Spleen (tissue), 11 donors: ENCODE measurements at regions not wholly inside any gene's neighbourhood (a gene's known extent, or its start where the extent isn't known, plus 50 kb on each side); places are given as distances from the start of the nearest gene placed in this dataset.

Experiments used
- DNase-seq: peaks from one replicate; pipeline ENCODE4 v3.0.0-alpha.2; 2020
- H3K27ac ChIP-seq, 8 donors: fragments of 200-600 bp; sonication (generic) in 7 of 8; 1 replicate in 4 of 8; 2 replicates in 4 of 8; pipeline versions ENCODE4 v1.5.0 to v1.8.0; 2016 to 2021; ENCODE audit warnings: inconsistent platforms in 4 of 8, mild to moderate bottlenecking in 4 of 8, moderate library complexity in 1 of 8
- H3K27me3 ChIP-seq, 7 donors: fragments of 200-600 bp; sonication (generic) in 6 of 7; replicated peaks in 1 of 7; 1 replicate in 4 of 7; 2 replicates in 3 of 7; pipeline versions ENCODE4 v1.5.0 to v1.8.0; 2016 to 2021; ENCODE audit warnings: inconsistent platforms in 3 of 7, mild to moderate bottlenecking in 1 of 7
- H3K36me3 ChIP-seq, 6 donors: fragments of 200-600 bp; sonication (generic) in 5 of 6; 1 replicate in 4 of 6; 2 replicates in 2 of 6; pipeline versions ENCODE4 v1.5.0 to v1.8.0; 2016 to 2021; ENCODE audit warnings: inconsistent platforms in 2 of 6
- H3K4me1 ChIP-seq, 6 donors: fragments of 200-600 bp; sonication (generic) in 5 of 6; 1 replicate in 3 of 6; 2 replicates in 3 of 6; pipeline versions ENCODE4 v1.5.0 to v1.8.0; 2016 to 2021; ENCODE audit warnings: inconsistent platforms in 3 of 6
- H3K4me3 ChIP-seq, 8 donors: fragments of 200-600 bp; sonication (generic) in 7 of 8; 1 replicate in 4 of 8; 2 replicates in 4 of 8; pipeline versions ENCODE4 v1.5.0 to v1.8.0; 2016 to 2021; ENCODE audit warnings: inconsistent platforms in 4 of 8, mild to moderate bottlenecking in 4 of 8, moderate library complexity in 2 of 8
- H3K9me3 ChIP-seq, 8 donors: fragments of 200-600 bp; sonication (generic) in 7 of 8; 1 replicate in 4 of 8; 2 replicates in 4 of 8; pipeline versions ENCODE4 v1.5.0 to v1.8.0; 2016 to 2021; ENCODE audit warnings: inconsistent platforms in 4 of 8
- CTCF ChIP-seq, 11 experiments: fragments of 200-600 bp in 7 of 11; fragments of 450-650 bp in 4 of 11; sonication (generic) in 4 of 11; IDR thresholded peaks in 8 of 11; conservative IDR thresholded peaks in 3 of 11; 1 replicate in 7 of 11; 2 replicates in 4 of 11; pipeline versions ENCODE4 v1.4.0 to v1.8.0; 2016 to 2021; ENCODE audit warnings: antibody characterized with exemption in 11 of 11, inconsistent platforms in 4 of 11, mild to moderate bottlenecking in 1 of 11
- POLR2A ChIP-seq, 3 donors: fragments of 450-650 bp; IDR thresholded peaks; one replicate each; pipeline ENCODE4 v1.5.1; 2017; ENCODE audit warnings: antibody characterized with exemption in 3 of 3, mild to moderate bottlenecking in 1 of 3
- POLR2AphosphoS5 ChIP-seq, 3 donors: sonication (generic); formaldehyde crosslinking; IDR thresholded peaks; one replicate each; pipeline ENCODE4 v1.5.1; 2017; ENCODE audit warnings: antibody characterized with exemption in 3 of 3
- WGBS, 5 donors: extraction: QIAGEN DNeasy Blood & Tissue Kit in 3 of 5; methylation state at CpG; one replicate each; pipeline versions ENCODE4 v1.1.5 to v1.1.7; 2013 to 2018; 5-methylcytosine and 5-hydroxymethylcytosine counted together
- intact Hi-C: fragments of 100-400 bp; cut with DNase I; formaldehyde crosslinking; loops from one replicate; pipeline ENCODE4 v1.15.0; 2023; ENCODE audit warnings: low total_unique reads
- small RNA-seq, 4 donors: library from RNA; depleted of rRNA; stranded (forward); fragments of <200 nt; gene quantifications; one replicate each; pipeline ENCODE3, GENCODE V24; 2016
- donor health status: healthy with polysubstance abuse.
- donor health status: DM: no; HTN: no; CAD: no; lungs with moderate emphysema.
- donor health status: DM: no; HTN: no; CAD: no.
- donor health status: Bipolar disorder and iron deficiency.
- donor health status: healthy.
- donor health status: DM: no; HTN: no; CAD: no.
- donor health status: DM: yes; HTN: yes; CAD: no.

GRCh38 chr12:56839915-56840325 is 76.8 kb downstream of the HSD17B6 start:
- intact Hi-C loops: loop anchor here (5.0 kb wide), 1 partner anchor 147 kb away; no protein-coding TSS in a partner anchor

GRCh38 chr12:56839489-56839848 is 76.3 kb downstream of the HSD17B6 start:
- TF ChIP-seq CTCF (IDR thresholded peaks at IDR 0.05 in 8 of 11, conservative IDR thresholded peaks at IDR 0.05 in 3 of 11): no peak
- no peak for TF ChIP-seq POLR2AphosphoS5 (IDR thresholded peaks at IDR 0.05)
- TF ChIP-seq POLR2A (IDR thresholded peaks at IDR 0.05): no peak
- Histone ChIP-seq H3K27me3 (no peaks in the 10 kb centered on the region), H3K4me3 (no peak overlapping the region), H3K36me3 (no peaks in the 10 kb centered on the region), H3K4me1 (peaks cover 0 to 47% (median 21%) of the 10 kb centered on the region in 6 donors), H3K9me3 (no peaks in the 10 kb centered on the region), H3K27ac (peak overlapping the region in 6 of 8 donors; percentile 9 to 82 (median 61))
- DNase-seq: no peak
- intact Hi-C loops: loop anchor here (5.0 kb wide), 1 partner anchor 148 kb away; no protein-coding TSS in a partner anchor

More at GRCh38 chr12:56839915-56840325, 76.8 kb downstream of the HSD17B6 start:
- Histone ChIP-seq H3K36me3 (no peaks in the 10 kb centered on the region), H3K27me3 (no peaks in the 10 kb centered on the region), H3K9me3 (no peaks in the 10 kb centered on the region), H3K4me3 (no peak overlapping the region), H3K4me1 (peaks cover 0 to 47% (median 21%) of the 10 kb centered on the region in 6 donors), H3K27ac (peak overlapping the region in 6 of 8 donors; percentile 28 to 82 (median 61))
- no peak for TF ChIP-seq POLR2A (IDR thresholded peaks at IDR 0.05)
- peak; percentile 25 to 68 (median 56) for TF ChIP-seq CTCF (IDR thresholded peaks at IDR 0.05 in 8 of 11, conservative IDR thresholded peaks at IDR 0.05 in 3 of 11)
- 0 to 14% (median 11%) methylated on average over 1 of the region's 1 CpG; no CpG with 5 or more reads in 1 of the 5 donors for WGBS, 5 donors
- DNase-seq: peak; percentile 77

- H3K27ac ChIP-seq: peak overlapping the region; percentile 9 to 82 (median 62)
- intact Hi-C loops: loop anchor here (5.0 kb wide), 1 partner anchor 148 kb away; no protein-coding TSS in a partner anchor
- 39 to 61% (median 43%) methylated on average over 7 of the region's 7 CpGs for WGBS, 5 donors
- H3K4me3 ChIP-seq: no peak overlapping the region
- DNase-seq: no peak
- no peaks in the 10 kb centered on the region for H3K36me3 ChIP-seq
- H3K27me3 ChIP-seq: no peaks in the 10 kb centered on the region
- no peaks in the 10 kb centered on the region for H3K9me3 ChIP-seq
- peaks cover 0 to 47% (median 21%) of the 10 kb centered on the region in 6 donors for H3K4me1 ChIP-seq
- TF ChIP-seq CTCF (IDR thresholded peaks at IDR 0.05 in 8 of 11, conservative IDR thresholded peaks at IDR 0.05 in 3 of 11) (no peak), POLR2A (IDR thresholded peaks at IDR 0.05) (no peak), POLR2AphosphoS5 (IDR thresholded peaks at IDR 0.05) (no peak)
These were observed 75.7 kb downstream of the HSD17B6 start for GRCh38 chr12:56838621-56839488.

Small RNAs in the stretch of these regions (small RNA-seq; reads per million reads assigned to genes)
- gene AC121758.2 (0 reads per million in 4 donors), gene RF00554 (0 reads per million in 4 donors)
